Heart left ventricle (tissue), 13 donors: ENCODE measurements at regions not wholly inside any gene's neighbourhood (a gene's known extent, or its start where the extent isn't known, plus 50 kb on each side); places are given as distances from the start of the nearest gene placed in this dataset.

Experiments
- CTCF ChIP-seq, 12 donors: fragments of 200-600 bp; sonication (generic) in 4 of 12; IDR thresholded peaks; one replicate each; pipeline versions ENCODE4 v1.5.0 to v1.8.0; 2018 to 2022; ENCODE audit warnings: antibody characterized with exemption in 12 of 12, mild to moderate bottlenecking in 5 of 12
- POLR2A ChIP-seq, 2 donors: fragments of 450-650 bp; IDR thresholded peaks; one replicate each; pipeline ENCODE4 v1.6.1; 2017; ENCODE audit warnings: antibody characterized with exemption in 2 of 2, mild to moderate bottlenecking in 2 of 2, moderate library complexity in 2 of 2
- donor health status: ischemic (EF 13 %, LVEDD 7.1; RV severe dilation, severe dysfunction).
- donor health status: DM: no; HTN: yes; CAD: no.
- donor health status: DM: no; HTN: no; CAD: no.
- donor health status: ischemic (EF 25% LVEDD 6.9; RV normal size, moderate dysfunction).
- donor health status: ischemic (EF 25% LVEDD 5.7; RV mildly dilated, moderate dysfunction).
- donor health status: ischemic (EF 35%, LVEDD 5.7; RV mildly dilated, moderate dysfunction).
- donor health status: nonischemic (EF 11% LVEDD 7.7; RV severe dilation, severe dysfunction).
- donor health status: DM: yes; HTN: yes; CAD: no.
- donor health status: PGD.
- donor health status: ischemic (EF 29% LVEDD 5.4; RV normal size, mild dysfunction).
- donor health status: nonischemic (EF 23%, LVEDD 6.1; RV moderate dilation, normal function).

- TF ChIP-seq POLR2A (IDR thresholded peaks at IDR 0.05) (no peak), CTCF (IDR thresholded peaks at IDR 0.05) (no peak)
These were observed 134.1 kb upstream of the GUCY1A1 start for GRCh38 chr4:155532373-155533085.
